GM12872 (cell line): ENCODE measurements at regions not wholly inside any gene's neighbourhood (a gene's known extent, or its start where the extent isn't known, plus 50 kb on each side); places are given as distances from the start of the nearest gene placed in this dataset.

Experiments
- TF ChIP-seq, protein P1 (sequence below): IDR thresholded peaks from 3 replicates; pipeline ENCODE4 v1.5.1; 2011; ENCODE audit warnings: low read depth, mild to moderate bottlenecking, low read length, moderate library complexity; ENCODE audit not compliant: insufficient read depth

DNA sequence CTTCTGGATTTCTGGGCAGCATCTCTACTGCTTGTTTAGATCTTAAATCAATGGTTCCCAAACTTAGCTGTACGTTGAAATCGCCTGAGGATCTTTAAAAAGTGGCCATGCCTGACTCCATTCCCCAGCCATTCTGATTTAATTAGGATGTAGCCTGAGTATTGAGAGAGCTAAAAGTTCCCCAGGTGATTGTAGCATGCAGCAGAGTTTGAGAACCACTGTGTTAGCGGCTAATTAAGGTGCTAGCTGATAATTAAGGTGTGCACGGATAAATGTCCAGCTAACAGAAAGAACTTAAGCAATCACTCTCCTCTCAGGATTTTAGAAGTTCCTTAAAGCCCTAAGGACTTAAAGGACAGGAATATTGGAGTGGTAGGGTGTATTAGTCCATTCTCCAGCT lies 89.1 kb downstream of the NMUR2 start:
- TF ChIP-seq, protein P1, sequence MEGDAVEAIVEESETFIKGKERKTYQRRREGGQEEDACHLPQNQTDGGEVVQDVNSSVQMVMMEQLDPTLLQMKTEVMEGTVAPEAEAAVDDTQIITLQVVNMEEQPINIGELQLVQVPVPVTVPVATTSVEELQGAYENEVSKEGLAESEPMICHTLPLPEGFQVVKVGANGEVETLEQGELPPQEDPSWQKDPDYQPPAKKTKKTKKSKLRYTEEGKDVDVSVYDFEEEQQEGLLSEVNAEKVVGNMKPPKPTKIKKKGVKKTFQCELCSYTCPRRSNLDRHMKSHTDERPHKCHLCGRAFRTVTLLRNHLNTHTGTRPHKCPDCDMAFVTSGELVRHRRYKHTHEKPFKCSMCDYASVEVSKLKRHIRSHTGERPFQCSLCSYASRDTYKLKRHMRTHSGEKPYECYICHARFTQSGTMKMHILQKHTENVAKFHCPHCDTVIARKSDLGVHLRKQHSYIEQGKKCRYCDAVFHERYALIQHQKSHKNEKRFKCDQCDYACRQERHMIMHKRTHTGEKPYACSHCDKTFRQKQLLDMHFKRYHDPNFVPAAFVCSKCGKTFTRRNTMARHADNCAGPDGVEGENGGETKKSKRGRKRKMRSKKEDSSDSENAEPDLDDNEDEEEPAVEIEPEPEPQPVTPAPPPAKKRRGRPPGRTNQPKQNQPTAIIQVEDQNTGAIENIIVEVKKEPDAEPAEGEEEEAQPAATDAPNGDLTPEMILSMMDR, result no peak

GRCh38 chr5:152314196-152314829 lies 90.8 kb downstream of the NMUR2 start:
- TF ChIP-seq, protein P1, result no peak

DNA sequence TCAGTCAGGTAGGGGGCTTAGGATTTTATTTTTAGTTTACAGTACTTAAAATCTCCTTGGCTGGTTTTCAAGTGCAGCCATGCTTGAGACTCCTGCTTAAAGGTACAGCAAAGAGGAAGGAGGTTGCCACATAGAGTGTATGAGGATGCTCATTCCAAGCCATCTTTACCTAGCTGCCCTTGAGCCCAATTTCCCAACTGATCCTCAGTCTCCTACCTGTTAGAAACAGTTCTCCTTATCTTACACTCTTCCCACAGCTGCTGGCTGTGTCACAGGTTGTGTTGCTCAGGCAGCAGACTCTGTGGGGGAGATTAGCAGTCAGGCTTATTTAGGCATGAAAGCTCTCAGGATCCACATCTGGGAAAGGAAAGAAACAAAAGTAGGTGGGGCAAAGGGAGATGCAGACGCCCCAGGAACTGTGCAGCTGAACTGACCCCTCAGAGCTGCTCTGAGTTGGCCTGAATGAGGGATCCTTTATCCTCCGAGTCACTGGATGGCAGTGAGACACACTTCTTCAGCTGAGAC lies 95.1 kb downstream of the NMUR2 start:
- TF ChIP-seq, protein P1, result no peak

DNA sequence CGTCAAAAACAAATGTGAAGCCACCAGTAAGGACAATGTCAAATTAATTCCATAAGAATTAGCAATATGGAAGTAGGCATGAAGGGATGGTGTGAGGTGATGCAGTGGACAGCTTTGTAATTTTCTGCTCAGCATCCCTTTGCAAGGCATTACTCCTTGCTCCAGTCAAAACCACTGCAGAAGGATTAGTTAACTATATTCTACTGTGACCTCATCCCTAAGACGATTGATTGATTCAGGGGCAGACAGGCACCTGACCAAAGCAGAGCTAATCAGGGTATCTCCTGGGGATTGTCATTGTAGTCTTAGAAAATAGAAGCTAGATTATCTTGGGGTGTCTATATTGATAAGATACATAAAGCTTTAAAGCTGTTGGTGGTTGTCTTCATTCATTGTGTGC lies 98.7 kb downstream of the NMUR2 start:
- TF ChIP-seq, protein P1, result no peak

GRCh38 chr5:152305525-152305924 lies 99.6 kb downstream of the NMUR2 start:
- TF ChIP-seq, protein P1, result no peak

- TF ChIP-seq, protein P1, result no peak
Observed at GRCh38 chr5:152303841-152304240, 101.2 kb downstream of the NMUR2 start.

DNA sequence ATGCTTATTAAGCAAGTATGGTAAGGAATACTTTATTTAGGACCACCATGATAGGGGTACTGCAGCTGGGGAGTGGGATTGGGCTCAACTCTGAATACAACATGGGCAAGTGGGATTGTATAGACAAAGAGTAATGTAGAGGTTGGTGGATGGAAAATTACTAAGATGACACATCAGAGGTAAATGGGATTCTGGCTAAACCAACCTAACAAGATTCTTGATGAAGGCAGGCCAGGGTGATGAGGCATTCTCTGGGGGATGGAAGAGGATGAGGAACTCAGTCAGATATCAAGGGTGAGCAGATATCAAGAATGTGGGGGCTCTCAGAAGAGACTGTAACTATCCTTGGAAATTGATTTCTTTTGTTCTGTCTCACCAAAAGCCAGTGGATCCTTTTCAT lies 107.2 kb downstream of the NMUR2 start:
- TF ChIP-seq, protein P1, result no peak

DNA sequence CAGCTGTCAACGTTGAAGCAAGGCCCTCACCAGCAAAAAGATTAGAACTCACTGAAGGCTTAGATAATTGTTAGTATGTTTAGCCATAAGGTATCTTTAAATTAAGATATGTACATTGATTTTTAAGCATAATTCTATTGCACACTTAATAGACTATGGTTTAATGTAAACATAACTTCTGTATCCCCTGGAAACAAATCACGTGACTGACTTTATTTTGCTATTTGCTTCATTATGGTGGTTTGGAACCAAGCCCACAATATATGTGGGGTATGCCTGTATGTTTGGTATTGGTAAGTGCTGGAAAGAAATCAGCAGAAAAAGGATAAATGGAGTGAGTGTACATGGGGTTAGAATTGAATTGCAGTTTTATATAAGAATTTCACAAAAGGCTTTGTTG lies 111.9 kb downstream of the NMUR2 start:
- TF ChIP-seq, protein P1, result no peak
